ENCODE measurements at regions not wholly inside any gene's neighbourhood (a gene's known extent, or its start where the extent isn't known, plus 50 kb on each side); places are given as distances from the start of the nearest gene placed in this dataset.
"Not testable (repeated sequence)": the region's sequence is repeated elsewhere in the genome, so short reads cannot be mapped to it uniquely, and the experiment has no call there.

GRCh38 chr2:236836028-236836427 lies 249.7 kb upstream of the COPS8 start:
- not testable (repeated sequence) for DNase-seq

- no peak for DNase-seq
Observed at GRCh38 chr2:236840215-236840614, 245.5 kb upstream of the COPS8 start.

GRCh38 chr2:236840857-236841256 lies 244.8 kb upstream of the COPS8 start:
- DNase-seq = no peak

GRCh38 chr2:236841389-236841788 lies 244.3 kb upstream of the COPS8 start:
- DNase-seq = no peak

GRCh38 chr2:236843161-236843968 lies 242.3 kb upstream of the COPS8 start:
- DNase-seq = no peak

GRCh38 chr2:236844711-236845110 lies 241.0 kb upstream of the COPS8 start:
- DNase-seq = no peak

GRCh38 chr2:236847023-236847422 lies 238.7 kb upstream of the COPS8 start:
- no peak for DNase-seq

GRCh38 chr2:236847538-236848263 lies 238.0 kb upstream of the COPS8 start:
- no peak for DNase-seq

GRCh38 chr2:236848501-236848900 lies 237.2 kb upstream of the COPS8 start:
- no peak for DNase-seq

- no peak for DNase-seq
Observed at GRCh38 chr2:236849508-236849907, 236.2 kb upstream of the COPS8 start.

- DNase-seq = no peak
Observed at GRCh38 chr2:236849940-236850339, 235.7 kb upstream of the COPS8 start.

GRCh38 chr2:236851187-236851586 lies 234.5 kb upstream of the COPS8 start:
- no peak for DNase-seq

GRCh38 chr2:236852100-236852976 lies 233.4 kb upstream of the COPS8 start:
- no peak for DNase-seq

- no peak for DNase-seq
Observed at GRCh38 chr2:236852977-236853374, 232.7 kb upstream of the COPS8 start.

- no peak for DNase-seq
Observed at GRCh38 chr2:236853585-236854051, 232.1 kb upstream of the COPS8 start.

- DNase-seq = no peak
Observed at GRCh38 chr2:236855176-236855865, 230.4 kb upstream of the COPS8 start.

GRCh38 chr2:236855866-236856847 lies 229.5 kb upstream of the COPS8 start:
- DNase-seq = no peak

- DNase-seq = no peak
Observed at GRCh38 chr2:236856848-236857235, 228.8 kb upstream of the COPS8 start.

- DNase-seq = no peak
Observed at GRCh38 chr2:236857246-236857645, 228.4 kb upstream of the COPS8 start.

GRCh38 chr2:236857781-236858180 lies 227.9 kb upstream of the COPS8 start:
- DNase-seq = no peak

- no peak for DNase-seq
Observed at GRCh38 chr2:236858661-236859060, 227.0 kb upstream of the COPS8 start.

Measured in CD4-positive, alpha-beta T cell treated with Interleukin-17A for 4 hours (primary cell).